ENCODE measurements at regions not wholly inside any gene's neighbourhood (a gene's known extent, or its start where the extent isn't known, plus 50 kb on each side); places are given as distances from the start of the nearest gene placed in this dataset.
A peak's percentile ranks its signal among the peaks of the same experiment; 100 is the strongest.
"Not testable (repeated sequence)": the region's sequence is repeated elsewhere in the genome, so short reads cannot be mapped to it uniquely, and the experiment has no call there.

DNA sequence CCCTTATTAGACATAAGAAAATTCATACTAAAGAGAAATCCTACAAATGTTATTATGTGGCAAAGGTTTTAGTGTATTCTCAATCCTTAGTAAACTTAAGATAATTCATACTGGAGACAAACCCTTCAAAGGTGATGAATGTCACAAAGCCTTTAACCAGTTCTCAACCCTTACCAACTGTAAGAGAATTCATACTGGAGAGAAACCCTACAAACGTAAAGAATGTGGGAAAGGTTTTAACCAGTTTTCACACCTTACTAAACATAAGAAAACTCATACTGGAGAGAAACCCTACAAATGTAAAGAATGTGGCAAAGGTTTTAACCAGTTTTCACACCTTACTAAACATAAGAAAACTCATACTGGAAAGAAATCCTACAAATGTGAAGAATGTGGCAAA, 93.2 kb downstream of the ZNF680 start:
- Histone ChIP-seq H3K27me3 (ENCODE audit: control insufficient read depth in 1 of 2, insufficient read depth in 2 of 2, low read length in 2 of 2) (no peaks in the 10 kb centered on the region), H3K36me3 (ENCODE audit: control insufficient read depth in 2 of 2, insufficient read depth in 2 of 2, low read length in 1 of 2) (no peaks in the 10 kb centered on the region), H3K9me3 (ENCODE audit: control insufficient read depth in 2 of 2, insufficient read depth in 1 of 2, low read depth in 1 of 2, low read length in 1 of 2) (peaks cover 0 to 3% of the 10 kb centered on the region in 2 donors), H3K27ac (ENCODE audit: low read depth in 2 of 2, low read length in 1 of 2) (no peak overlapping the region), H3K4me1 (ENCODE audit: control insufficient read depth in 2 of 2, insufficient read depth in 2 of 2, low read length in 1 of 2) (no peaks in the 10 kb centered on the region), H3K4me3 (ENCODE audit: low read depth in 1 of 2, low read length in 2 of 2) (no peak overlapping the region)
- 29 to 40% methylated on average over 1 of the region's 1 CpG for WGBS, 2 donors

GRCh38 chr7:64465551-64465950, 97.3 kb downstream of the ZNF680 start:
- Histone ChIP-seq H3K9me3 (ENCODE audit: control insufficient read depth in 2 of 2, insufficient read depth in 1 of 2, low read depth in 1 of 2, low read length in 1 of 2) (peaks cover 0 to 8% of the 10 kb centered on the region in 2 donors), H3K27ac (ENCODE audit: low read depth in 2 of 2, low read length in 1 of 2) (no peak overlapping the region), H3K4me1 (ENCODE audit: control insufficient read depth in 2 of 2, insufficient read depth in 2 of 2, low read length in 1 of 2) (no peaks in the 10 kb centered on the region), H3K36me3 (ENCODE audit: control insufficient read depth in 2 of 2, insufficient read depth in 2 of 2, low read length in 1 of 2) (no peaks in the 10 kb centered on the region), H3K4me3 (ENCODE audit: low read depth in 1 of 2, low read length in 2 of 2) (no peak overlapping the region), H3K27me3 (ENCODE audit: control insufficient read depth in 1 of 2, insufficient read depth in 2 of 2, low read length in 2 of 2) (no peaks in the 10 kb centered on the region)
- WGBS, 2 donors = 79 to 89% methylated on average over 1 of the region's 1 CpG

- Histone ChIP-seq H3K36me3 (ENCODE audit: control insufficient read depth in 2 of 2, insufficient read depth in 2 of 2, low read length in 1 of 2) (no peaks in the 10 kb centered on the region), H3K27ac (ENCODE audit: low read depth in 2 of 2, low read length in 1 of 2) (peak overlapping the region in 1 of 2 donors; percentile 10), H3K4me3 (ENCODE audit: low read depth in 1 of 2, low read length in 2 of 2) (peak overlapping the region; percentile 26 to 46), H3K4me1 (ENCODE audit: control insufficient read depth in 2 of 2, insufficient read depth in 2 of 2, low read length in 1 of 2) (no peaks in the 10 kb centered on the region), H3K27me3 (ENCODE audit: control insufficient read depth in 1 of 2, insufficient read depth in 2 of 2, low read length in 2 of 2) (no peaks in the 10 kb centered on the region), H3K9me3 (ENCODE audit: control insufficient read depth in 2 of 2, insufficient read depth in 1 of 2, low read depth in 1 of 2, low read length in 1 of 2) (peaks cover 0 to 8% of the 10 kb centered on the region in 2 donors)
- WGBS, 2 donors = 22 to 35% methylated on average over 38 of the region's 38 CpGs
These were observed 99.1 kb downstream of the ZNF680 start for GRCh38 chr7:64463636-64464375.

DNA sequence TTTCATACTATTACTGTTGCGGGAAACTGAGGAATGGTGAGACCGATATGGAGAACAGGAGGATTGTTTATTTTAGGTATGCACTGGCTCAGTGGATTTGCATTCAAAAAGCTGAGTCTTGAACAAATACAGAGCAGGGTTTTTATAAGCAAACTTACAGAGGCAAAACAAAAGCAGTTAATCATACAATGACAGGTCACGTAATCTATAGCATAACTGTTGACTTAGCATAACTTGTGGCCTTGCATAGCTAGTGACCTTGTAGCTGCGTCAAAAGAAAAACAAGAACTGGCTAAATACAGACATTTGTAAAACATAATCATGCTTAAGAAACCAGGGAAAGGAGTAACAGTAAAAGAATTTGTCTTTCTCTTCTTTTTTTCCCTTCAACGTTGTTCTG, 103.0 kb downstream of the ZNF680 start:
- WGBS, 2 donors = 62 to 72% methylated on average over 5 of the region's 5 CpGs
- H3K27ac ChIP-seq (ENCODE audit: low read depth in 2 of 2, low read length in 1 of 2); H3K9me3 ChIP-seq (ENCODE audit: control insufficient read depth in 2 of 2, insufficient read depth in 1 of 2, low read depth in 1 of 2, low read length in 1 of 2); H3K4me3 ChIP-seq (ENCODE audit: low read depth in 1 of 2, low read length in 2 of 2); H3K36me3 ChIP-seq (ENCODE audit: control insufficient read depth in 2 of 2, insufficient read depth in 2 of 2, low read length in 1 of 2); H3K27me3 ChIP-seq (ENCODE audit: control insufficient read depth in 1 of 2, insufficient read depth in 2 of 2, low read length in 2 of 2); H3K4me1 ChIP-seq (ENCODE audit: control insufficient read depth in 2 of 2, insufficient read depth in 2 of 2, low read length in 1 of 2): not testable (repeated sequence)

- H3K4me1 ChIP-seq (ENCODE audit: control insufficient read depth in 2 of 2, insufficient read depth in 2 of 2, low read length in 1 of 2) = no peaks in the 10 kb centered on the region
- H3K27ac ChIP-seq (ENCODE audit: low read depth in 2 of 2, low read length in 1 of 2) = no peak overlapping the region
- no peak overlapping the region for H3K4me3 ChIP-seq (ENCODE audit: low read depth in 1 of 2, low read length in 2 of 2)
- 86 to 91% methylated on average over 14 of the region's 14 CpGs for WGBS, 2 donors
- H3K9me3 ChIP-seq (ENCODE audit: control insufficient read depth in 2 of 2, insufficient read depth in 1 of 2, low read depth in 1 of 2, low read length in 1 of 2) = peaks cover 4 to 8% of the 10 kb centered on the region in 2 donors
- no peaks in the 10 kb centered on the region for H3K27me3 ChIP-seq (ENCODE audit: control insufficient read depth in 1 of 2, insufficient read depth in 2 of 2, low read length in 2 of 2)
- H3K36me3 ChIP-seq (ENCODE audit: control insufficient read depth in 2 of 2, insufficient read depth in 2 of 2, low read length in 1 of 2) = no peaks in the 10 kb centered on the region
These were observed 119.8 kb downstream of the ZNF736 start for GRCh38 chr7:64433590-64433989.

DNA sequence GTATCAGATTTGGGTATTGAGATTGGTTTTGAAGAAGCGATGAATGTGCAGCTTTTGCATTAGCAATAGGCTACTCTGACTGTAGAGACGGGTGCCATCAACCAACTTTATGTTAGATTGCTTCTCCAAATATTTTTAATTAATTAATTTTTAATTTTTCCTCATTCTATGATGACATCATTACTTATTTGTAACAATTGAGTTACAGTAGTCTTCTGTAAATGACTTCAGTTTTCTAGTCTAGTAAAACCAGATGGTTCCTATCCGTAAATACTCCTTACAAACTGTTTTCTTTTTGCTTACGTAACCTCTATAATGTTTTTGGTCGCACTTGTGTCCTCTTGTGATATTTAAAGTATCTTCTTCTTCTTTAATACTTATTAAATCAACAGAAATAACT, 118.1 kb downstream of the ZNF736 start:
- Histone ChIP-seq H3K27me3 (ENCODE audit: control insufficient read depth in 1 of 2, insufficient read depth in 2 of 2, low read length in 2 of 2) (no peaks in the 10 kb centered on the region), H3K36me3 (ENCODE audit: control insufficient read depth in 2 of 2, insufficient read depth in 2 of 2, low read length in 1 of 2) (no peaks in the 10 kb centered on the region), H3K9me3 (ENCODE audit: control insufficient read depth in 2 of 2, insufficient read depth in 1 of 2, low read depth in 1 of 2, low read length in 1 of 2) (peaks cover 4 to 8% of the 10 kb centered on the region in 2 donors), H3K27ac (ENCODE audit: low read depth in 2 of 2, low read length in 1 of 2) (no peak overlapping the region), H3K4me1 (ENCODE audit: control insufficient read depth in 2 of 2, insufficient read depth in 2 of 2, low read length in 1 of 2) (no peaks in the 10 kb centered on the region), H3K4me3 (ENCODE audit: low read depth in 1 of 2, low read length in 2 of 2) (no peak overlapping the region)
- 85 to 89% methylated on average over 5 of the region's 5 CpGs for WGBS, 2 donors

- no peaks in the 10 kb centered on the region for H3K4me1 ChIP-seq (ENCODE audit: control insufficient read depth in 2 of 2, insufficient read depth in 2 of 2, low read length in 1 of 2)
- peaks cover 4 to 8% of the 10 kb centered on the region in 2 donors for H3K9me3 ChIP-seq (ENCODE audit: control insufficient read depth in 2 of 2, insufficient read depth in 1 of 2, low read depth in 1 of 2, low read length in 1 of 2)
- no peak overlapping the region for H3K4me3 ChIP-seq (ENCODE audit: low read depth in 1 of 2, low read length in 2 of 2)
- no peaks in the 10 kb centered on the region for H3K36me3 ChIP-seq (ENCODE audit: control insufficient read depth in 2 of 2, insufficient read depth in 2 of 2, low read length in 1 of 2)
- WGBS, 2 donors = 95 to 97% methylated on average over 1 of the region's 1 CpG
- no peak overlapping the region for H3K27ac ChIP-seq (ENCODE audit: low read depth in 2 of 2, low read length in 1 of 2)
- H3K27me3 ChIP-seq (ENCODE audit: control insufficient read depth in 1 of 2, insufficient read depth in 2 of 2, low read length in 2 of 2) = no peaks in the 10 kb centered on the region
These were observed 115.5 kb downstream of the ZNF736 start for GRCh38 chr7:64429232-64429631.

GRCh38 chr7:64425436-64425835, 111.7 kb downstream of the ZNF736 start:
- H3K4me3 ChIP-seq (ENCODE audit: low read depth in 1 of 2, low read length in 2 of 2); H3K9me3 ChIP-seq (ENCODE audit: control insufficient read depth in 2 of 2, insufficient read depth in 1 of 2, low read depth in 1 of 2, low read length in 1 of 2); H3K27me3 ChIP-seq (ENCODE audit: control insufficient read depth in 1 of 2, insufficient read depth in 2 of 2, low read length in 2 of 2); H3K27ac ChIP-seq (ENCODE audit: low read depth in 2 of 2, low read length in 1 of 2); H3K36me3 ChIP-seq (ENCODE audit: control insufficient read depth in 2 of 2, insufficient read depth in 2 of 2, low read length in 1 of 2); H3K4me1 ChIP-seq (ENCODE audit: control insufficient read depth in 2 of 2, insufficient read depth in 2 of 2, low read length in 1 of 2): not testable (repeated sequence)

GRCh38 chr7:64407148-64407547, 93.4 kb downstream of the ZNF736 start:
- no peaks in the 10 kb centered on the region for H3K36me3 ChIP-seq (ENCODE audit: control insufficient read depth in 2 of 2, insufficient read depth in 2 of 2, low read length in 1 of 2)
- H3K27ac ChIP-seq (ENCODE audit: low read depth in 2 of 2, low read length in 1 of 2) = no peak overlapping the region
- H3K9me3 ChIP-seq (ENCODE audit: control insufficient read depth in 2 of 2, insufficient read depth in 1 of 2, low read depth in 1 of 2, low read length in 1 of 2) = peaks cover 9 to 10% of the 10 kb centered on the region in 2 donors
- H3K27me3 ChIP-seq (ENCODE audit: control insufficient read depth in 1 of 2, insufficient read depth in 2 of 2, low read length in 2 of 2) = no peaks in the 10 kb centered on the region
- H3K4me3 ChIP-seq (ENCODE audit: low read depth in 1 of 2, low read length in 2 of 2) = no peak overlapping the region
- 90 to 93% methylated on average over 18 of the region's 18 CpGs for whole genome bisulfite sequencing, 2 donors
- no peaks in the 10 kb centered on the region for H3K4me1 ChIP-seq (ENCODE audit: control insufficient read depth in 2 of 2, insufficient read depth in 2 of 2, low read length in 1 of 2)

Measured in esophagus (tissue), 2 donors.